ENCODE measurements at regions not wholly inside any gene's neighbourhood (a gene's known extent, or its start where the extent isn't known, plus 50 kb on each side); places are given as distances from the start of the nearest gene placed in this dataset.

- TF ChIP-seq, protein P1, sequence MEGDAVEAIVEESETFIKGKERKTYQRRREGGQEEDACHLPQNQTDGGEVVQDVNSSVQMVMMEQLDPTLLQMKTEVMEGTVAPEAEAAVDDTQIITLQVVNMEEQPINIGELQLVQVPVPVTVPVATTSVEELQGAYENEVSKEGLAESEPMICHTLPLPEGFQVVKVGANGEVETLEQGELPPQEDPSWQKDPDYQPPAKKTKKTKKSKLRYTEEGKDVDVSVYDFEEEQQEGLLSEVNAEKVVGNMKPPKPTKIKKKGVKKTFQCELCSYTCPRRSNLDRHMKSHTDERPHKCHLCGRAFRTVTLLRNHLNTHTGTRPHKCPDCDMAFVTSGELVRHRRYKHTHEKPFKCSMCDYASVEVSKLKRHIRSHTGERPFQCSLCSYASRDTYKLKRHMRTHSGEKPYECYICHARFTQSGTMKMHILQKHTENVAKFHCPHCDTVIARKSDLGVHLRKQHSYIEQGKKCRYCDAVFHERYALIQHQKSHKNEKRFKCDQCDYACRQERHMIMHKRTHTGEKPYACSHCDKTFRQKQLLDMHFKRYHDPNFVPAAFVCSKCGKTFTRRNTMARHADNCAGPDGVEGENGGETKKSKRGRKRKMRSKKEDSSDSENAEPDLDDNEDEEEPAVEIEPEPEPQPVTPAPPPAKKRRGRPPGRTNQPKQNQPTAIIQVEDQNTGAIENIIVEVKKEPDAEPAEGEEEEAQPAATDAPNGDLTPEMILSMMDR (IDR thresholded peaks at IDR 0.05; ENCODE audit: control extremely low read depth in 1 of 3, insufficient read depth in 1 of 3, low read depth in 1 of 3, low read length in 3 of 3) = no peak
- TF ChIP-seq RAD21 (IDR thresholded peaks at IDR 0.05 in 1 of 2, conservative IDR thresholded peaks at IDR 0.05 in 1 of 2; ENCODE audit: low read depth in 2 of 2, low read length in 2 of 2) (no peak), SUZ12 (IDR thresholded peaks at IDR 0.05; ENCODE audit: low read length) (no peak), EZH2 (IDR thresholded peaks at IDR 0.05; ENCODE audit: low read depth, low read length, severe bottlenecking) (no peak), TAF1 (IDR thresholded peaks at IDR 0.05; ENCODE audit: low read depth, low read length) (no peak), KDM1A (IDR thresholded peaks at IDR 0.05; ENCODE audit: borderline replicate concordance, low read length) (no peak), POLR2A (IDR thresholded peaks at IDR 0.05; ENCODE audit: control extremely low read depth in 1 of 2, low read depth in 2 of 2, low read length in 2 of 2) (no peak), EP300 (IDR thresholded peaks at IDR 0.05; ENCODE audit: borderline replicate concordance in 1 of 2, low read depth in 2 of 2, low read length in 2 of 2) (no peak)
These were observed 266.0 kb upstream of the ID4 start for GRCh38 chr6:19571176-19571575.

Data from H1 (cell line).